Activated CD8-positive, alpha-beta memory T cell treated with anti-CD3 and anti-CD28 coated beads for 36 hours (primary cell): ENCODE measurements at regions not wholly inside any gene's neighbourhood (a gene's known extent, or its start where the extent isn't known, plus 50 kb on each side); places are given as distances from the start of the nearest gene placed in this dataset.

Experiments used
- CTCF ChIA-PET: fragments of 350-600 bp; sonication (Branson Sonifier 250); formaldehyde crosslinking; loops from one replicate; lab custom pipeline; 2021; ENCODE audit warnings: antibody characterized with exemption; lab: Charles Lee
- POLR2A ChIA-PET: fragments of 350-600 bp; sonication (Branson Sonifier 250); formaldehyde crosslinking; loops from one replicate; lab custom pipeline; 2021; ENCODE audit warnings: antibody characterized with exemption; lab: Charles Lee

- POLR2A ChIA-PET, result interaction anchor here (0.5 kb wide), 1 partner anchor 264 kb away, joined by 3 read pairs; no protein-coding TSS in a partner anchor
- CTCF ChIA-PET, result no interaction called here
These were observed 102.0 kb downstream of the GTPBP8 start for GRCh38 chr3:113092746-113093145.

- CTCF ChIA-PET, result no interaction called here
- POLR2A ChIA-PET, result no interaction called here
These were observed 103.8 kb downstream of the GTPBP8 start for GRCh38 chr3:113094337-113095221.

- CTCF ChIA-PET, result no interaction called here
- POLR2A ChIA-PET, result no interaction called here
These were observed 105.6 kb downstream of the GTPBP8 start for GRCh38 chr3:113096188-113096892.

- CTCF ChIA-PET, result no interaction called here
- POLR2A ChIA-PET, result no interaction called here
These were observed 107.2 kb downstream of the GTPBP8 start for GRCh38 chr3:113097960-113098447.

- ChIA-PET CTCF (no interaction called here), POLR2A (no interaction called here)
These were observed 109.3 kb downstream of the GTPBP8 start for GRCh38 chr3:113100063-113100462.

- POLR2A ChIA-PET, result no interaction called here
- CTCF ChIA-PET, result no interaction called here
These were observed 107.8 kb upstream of the BOC start for GRCh38 chr3:113103588-113103987.

GRCh38 chr3:113104357-113105092 lies 106.8 kb upstream of the BOC start:
- CTCF ChIA-PET, result no interaction called here

GRCh38 chr3:113105093-113105449 lies 106.3 kb upstream of the BOC start:
- POLR2A ChIA-PET, result no interaction called here
- CTCF ChIA-PET, result no interaction called here

More at GRCh38 chr3:113104357-113105092, 106.8 kb upstream of the BOC start:
- POLR2A ChIA-PET, result no interaction called here

GRCh38 chr3:113105966-113106660 lies 105.2 kb upstream of the BOC start:
- POLR2A ChIA-PET, result no interaction called here
- CTCF ChIA-PET, result no interaction called here

- POLR2A ChIA-PET, result no interaction called here
- CTCF ChIA-PET, result no interaction called here
These were observed 101.1 kb upstream of the BOC start for GRCh38 chr3:113110267-113110666.

GRCh38 chr3:113111011-113111707 lies 100.2 kb upstream of the BOC start:
- ChIA-PET CTCF (no interaction called here), POLR2A (no interaction called here)

- ChIA-PET POLR2A (interaction anchor here (0.6 kb wide), 1 partner anchor 28 kb away, joined by 5 read pairs; no protein-coding TSS in a partner anchor), CTCF (interaction anchor here (0.7 kb wide), 2 partner anchors 79 to 199 kb away, joined by 3 to 4 read pairs; no protein-coding TSS in a partner anchor)
These were observed 98.0 kb upstream of the BOC start for GRCh38 chr3:113113361-113113760.

GRCh38 chr3:113117511-113118234 lies 93.7 kb upstream of the BOC start:
- POLR2A ChIA-PET, result no interaction called here

GRCh38 chr3:113118336-113118735 lies 93.0 kb upstream of the BOC start:
- ChIA-PET POLR2A (interaction anchor here (0.6 kb wide), 1 partner anchor 41 kb away, joined by 6 read pairs; no protein-coding TSS in a partner anchor), CTCF (no interaction called here)

More at GRCh38 chr3:113117511-113118234, 93.7 kb upstream of the BOC start:
- CTCF ChIA-PET, result no interaction called here

- POLR2A ChIA-PET, result no interaction called here
- CTCF ChIA-PET, result interaction anchor here (0.9 kb wide), 1 partner anchor 89 kb away, joined by 3 read pairs; no protein-coding TSS in a partner anchor
These were observed 87.0 kb upstream of the BOC start for GRCh38 chr3:113124256-113124830.

- ChIA-PET POLR2A (no interaction called here), CTCF (no interaction called here)
These were observed 85.4 kb upstream of the BOC start for GRCh38 chr3:113125951-113126350.

GRCh38 chr3:113128386-113129015 lies 82.9 kb upstream of the BOC start:
- CTCF ChIA-PET, result no interaction called here
- POLR2A ChIA-PET, result no interaction called here
